ENCODE measurements at regions not wholly inside any gene's neighbourhood (a gene's known extent, or its start where the extent isn't known, plus 50 kb on each side); places are given as distances from the start of the nearest gene placed in this dataset.

DNA sequence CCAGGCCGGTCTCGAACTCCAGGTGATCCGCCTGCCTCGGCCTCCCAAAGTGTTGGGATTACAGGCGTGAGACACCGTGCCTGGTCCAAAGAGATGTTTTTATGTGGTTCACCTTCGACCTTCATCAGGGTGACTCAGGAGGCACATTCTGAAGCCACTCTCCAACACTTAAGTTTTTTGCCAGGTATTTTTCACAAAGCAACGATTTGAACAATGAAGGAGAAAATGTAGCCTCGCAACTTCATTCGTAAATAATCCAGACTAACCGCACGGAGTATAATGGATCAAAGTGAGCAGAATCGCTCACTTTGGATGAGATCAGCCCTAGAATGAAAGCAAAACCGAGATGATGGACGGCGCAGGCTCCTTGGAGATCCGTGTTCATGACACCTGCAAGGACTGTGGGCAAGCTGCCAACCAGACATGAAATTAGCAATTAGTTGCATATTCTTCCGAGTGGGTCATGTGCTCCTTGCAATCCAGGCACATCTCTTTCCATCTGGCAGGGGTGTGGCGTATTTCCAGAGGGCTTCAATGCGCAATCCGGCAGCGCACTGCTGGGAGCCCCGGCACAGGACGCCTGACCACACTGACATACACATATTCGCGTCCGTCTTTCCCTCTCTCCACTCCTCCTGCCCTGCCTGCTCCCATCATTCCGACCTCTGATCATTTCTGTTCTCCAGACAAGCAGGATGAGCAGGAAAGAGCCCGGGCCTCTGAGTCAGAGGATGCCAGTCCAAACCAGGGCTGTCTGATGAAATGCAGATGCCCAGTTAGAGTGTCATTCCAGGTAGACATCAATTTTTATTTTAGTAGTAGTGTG, 148.4 kb downstream of the KLF6 start:
- TF ChIP-seq, protein P1, sequence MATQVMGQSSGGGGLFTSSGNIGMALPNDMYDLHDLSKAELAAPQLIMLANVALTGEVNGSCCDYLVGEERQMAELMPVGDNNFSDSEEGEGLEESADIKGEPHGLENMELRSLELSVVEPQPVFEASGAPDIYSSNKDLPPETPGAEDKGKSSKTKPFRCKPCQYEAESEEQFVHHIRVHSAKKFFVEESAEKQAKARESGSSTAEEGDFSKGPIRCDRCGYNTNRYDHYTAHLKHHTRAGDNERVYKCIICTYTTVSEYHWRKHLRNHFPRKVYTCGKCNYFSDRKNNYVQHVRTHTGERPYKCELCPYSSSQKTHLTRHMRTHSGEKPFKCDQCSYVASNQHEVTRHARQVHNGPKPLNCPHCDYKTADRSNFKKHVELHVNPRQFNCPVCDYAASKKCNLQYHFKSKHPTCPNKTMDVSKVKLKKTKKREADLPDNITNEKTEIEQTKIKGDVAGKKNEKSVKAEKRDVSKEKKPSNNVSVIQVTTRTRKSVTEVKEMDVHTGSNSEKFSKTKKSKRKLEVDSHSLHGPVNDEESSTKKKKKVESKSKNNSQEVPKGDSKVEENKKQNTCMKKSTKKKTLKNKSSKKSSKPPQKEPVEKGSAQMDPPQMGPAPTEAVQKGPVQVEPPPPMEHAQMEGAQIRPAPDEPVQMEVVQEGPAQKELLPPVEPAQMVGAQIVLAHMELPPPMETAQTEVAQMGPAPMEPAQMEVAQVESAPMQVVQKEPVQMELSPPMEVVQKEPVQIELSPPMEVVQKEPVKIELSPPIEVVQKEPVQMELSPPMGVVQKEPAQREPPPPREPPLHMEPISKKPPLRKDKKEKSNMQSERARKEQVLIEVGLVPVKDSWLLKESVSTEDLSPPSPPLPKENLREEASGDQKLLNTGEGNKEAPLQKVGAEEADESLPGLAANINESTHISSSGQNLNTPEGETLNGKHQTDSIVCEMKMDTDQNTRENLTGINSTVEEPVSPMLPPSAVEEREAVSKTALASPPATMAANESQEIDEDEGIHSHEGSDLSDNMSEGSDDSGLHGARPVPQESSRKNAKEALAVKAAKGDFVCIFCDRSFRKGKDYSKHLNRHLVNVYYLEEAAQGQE (IDR thresholded peaks at IDR 0.05; ENCODE audit: insufficient read depth in 1 of 2, low read depth in 2 of 2, low read length in 2 of 2), result no peak
- TF ChIP-seq TAF1 (IDR thresholded peaks at IDR 0.05; ENCODE audit: borderline replicate concordance, insufficient read depth, low read length) (no peak), SIN3A (IDR thresholded peaks at IDR 0.05; ENCODE audit: borderline replicate concordance, insufficient read depth, low read length) (no peak), POLR2AphosphoS5 (IDR thresholded peaks at IDR 0.05; ENCODE audit: low read depth, low read length) (no peak)
